SK-N-SH treated with all-trans-retinoic acid at 6 μM for 48 hours (cell line): ENCODE measurements at regions not wholly inside any gene's neighbourhood (a gene's known extent, or its start where the extent isn't known, plus 50 kb on each side); places are given as distances from the start of the nearest gene placed in this dataset.

Experiments
- ATAC-seq: fragments of 200-7000 bp; cut with Tn5 transposase; 3 replicates; pipeline ENCODE4 v1.9.1; 2020; ENCODE audit warnings: mild to moderate bottlenecking, moderate library complexity
- ARNTL ChIP-seq: fragments of 450-650 bp; formaldehyde crosslinking; IDR thresholded peaks from 2 replicates; pipeline ENCODE4 v1.5.0; 2020; ENCODE audit warnings: low read depth, mild to moderate bottlenecking, moderate library complexity, borderline replicate concordance
- BACH2 ChIP-seq: fragments of 250-450 bp; sonication (Bioruptor Pico); IDR thresholded peaks from 2 replicates; pipeline ENCODE4 v1.9.0; 2021; ENCODE audit warnings: mild to moderate bottlenecking, borderline replicate concordance
- CREB5 ChIP-seq: fragments of 250-450 bp; sonication (Bioruptor Pico); IDR thresholded peaks from 2 replicates; pipeline ENCODE4 v1.5.1; 2020; ENCODE audit warnings: low read depth, mild to moderate bottlenecking, moderate library complexity
- CSDC2 ChIP-seq: fragments of 250-450 bp; sonication (Bioruptor Pico); IDR thresholded peaks from 2 replicates; pipeline ENCODE4 v1.5.0; 2020; ENCODE audit warnings: mild to moderate bottlenecking, moderate library complexity
- ESRRG ChIP-seq: fragments of 250-450 bp; sonication (Bioruptor Pico); IDR thresholded peaks from 2 replicates; pipeline ENCODE4 v1.6.1; 2021; ENCODE audit warnings: mild to moderate bottlenecking
- GLIS3 ChIP-seq: fragments of 250-450 bp; sonication (Bioruptor Pico); IDR thresholded peaks from 2 replicates; pipeline ENCODE4 v1.5.0; 2020; ENCODE audit warnings: mild to moderate bottlenecking, moderate library complexity
- ISL1 ChIP-seq: fragments of 250-450 bp; sonication (Bioruptor Pico); IDR thresholded peaks from 2 replicates; pipeline ENCODE4 v2.1.2; 2022; ENCODE audit warnings: mild to moderate bottlenecking, moderate library complexity
- OSR1 ChIP-seq: fragments of 250-450 bp; sonication (Bioruptor Pico); IDR thresholded peaks from 2 replicates; pipeline ENCODE4 v1.8.0; 2022; ENCODE audit warnings: moderate library complexity, mild to moderate bottlenecking, inconsistent platforms
- PATZ1 ChIP-seq: fragments of 250-450 bp; sonication (Bioruptor Pico); IDR thresholded peaks from 2 replicates; pipeline ENCODE4 v1.8.0; 2020; ENCODE audit warnings: mild to moderate bottlenecking, moderate library complexity, borderline replicate concordance
- PPARA ChIP-seq: fragments of 250-450 bp; sonication (Bioruptor Pico); IDR thresholded peaks from 2 replicates; pipeline ENCODE4 v1.5.0; 2020; ENCODE audit warnings: mild to moderate bottlenecking, borderline replicate concordance
- RARB ChIP-seq: fragments of 250-450 bp; sonication (Bioruptor Pico); IDR thresholded peaks from 2 replicates; pipeline ENCODE4 v1.8.0; 2021; ENCODE audit warnings: mild to moderate bottlenecking, moderate library complexity
- SNAI2 ChIP-seq: fragments of 250-450 bp; sonication (Bioruptor Pico); IDR thresholded peaks from 2 replicates; pipeline ENCODE4 v1.5.0; 2020; ENCODE audit warnings: mild to moderate bottlenecking, moderate library complexity
- TCF4 ChIP-seq: fragments of 250-450 bp; sonication (Bioruptor Pico); IDR thresholded peaks from 2 replicates; pipeline ENCODE4 v1.8.0; 2021; ENCODE audit warnings: mild to moderate bottlenecking, moderate library complexity, borderline replicate concordance
- TOX ChIP-seq: fragments of 250-450 bp; sonication (Bioruptor Pico); IDR thresholded peaks from 2 replicates; pipeline ENCODE4 v1.8.0; 2021; ENCODE audit warnings: mild to moderate bottlenecking, moderate library complexity, borderline replicate concordance
- ZC3H10 ChIP-seq: fragments of 250-450 bp; sonication (Bioruptor Pico); IDR thresholded peaks from 2 replicates; pipeline ENCODE4 v1.5.1; 2021; ENCODE audit warnings: mild to moderate bottlenecking, moderate library complexity
- ZFP3 ChIP-seq: fragments of 250-450 bp; sonication (Bioruptor Pico); IDR thresholded peaks from 2 replicates; pipeline ENCODE4 v1.5.0; 2020; ENCODE audit warnings: mild to moderate bottlenecking, moderate library complexity
- ZFP30 ChIP-seq: fragments of 450-650 bp; formaldehyde crosslinking; IDR thresholded peaks from 2 replicates; pipeline ENCODE4 v1.5.0; 2022; ENCODE audit warnings: mild to moderate bottlenecking, moderate library complexity
- ZNF565 ChIP-seq: fragments of 450-650 bp; formaldehyde crosslinking; conservative IDR thresholded peaks from 2 replicates; pipeline ENCODE4 v1.5.0; 2020; ENCODE audit warnings: low read depth, mild to moderate bottlenecking, moderate library complexity
- ZNF8 ChIP-seq: fragments of 450-650 bp; formaldehyde crosslinking; IDR thresholded peaks from 2 replicates; pipeline ENCODE4 v1.5.0; 2020; ENCODE audit warnings: mild to moderate bottlenecking, moderate library complexity
- TF ChIP-seq, protein P1 (sequence below): fragments of 250-450 bp; sonication (Bioruptor Pico); IDR thresholded peaks from 2 replicates; pipeline ENCODE4 v1.5.0; 2020; ENCODE audit warnings: mild to moderate bottlenecking, moderate library complexity
- TF ChIP-seq, protein P2 (sequence below): fragments of 250-450 bp; sonication (Bioruptor Pico); IDR thresholded peaks from 2 replicates; pipeline ENCODE4 v1.8.0; 2021; ENCODE audit warnings: low read depth, mild to moderate bottlenecking, moderate library complexity, borderline replicate concordance

DNA sequence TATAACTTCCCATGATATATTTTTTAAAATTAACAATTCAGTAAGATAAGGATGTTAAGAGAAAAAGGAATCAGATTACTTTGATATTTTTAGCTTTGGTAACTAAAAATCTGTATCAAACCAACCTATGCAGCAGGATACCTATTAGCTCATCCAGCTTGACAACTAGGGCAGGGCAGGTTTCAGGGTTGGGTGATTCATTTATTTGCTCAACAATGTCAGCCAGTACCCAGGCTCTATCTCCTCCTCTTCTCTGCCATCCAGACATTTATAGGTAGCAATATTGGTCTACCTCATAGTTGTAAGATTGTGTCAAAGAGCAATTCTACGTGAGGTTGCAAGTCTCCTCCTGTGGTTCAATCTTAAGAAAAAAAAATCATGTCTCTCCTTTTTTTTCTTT lies 421.9 kb downstream of the ANKRD50 start:
- TF ChIP-seq ARNTL (CRISPR knock-in tag): no peak
- ATAC-seq: no peak

GRCh38 chr4:124295413-124295812 lies 417.1 kb downstream of the ANKRD50 start:
- no peak for ATAC-seq
- TF ChIP-seq ESRRG (CRISPR knock-in tag): no peak
- TF ChIP-seq, all 23 proteins: peak for 0

GRCh38 chr4:124304941-124305340 lies 407.6 kb downstream of the ANKRD50 start:
- TF ChIP-seq, protein P1, sequence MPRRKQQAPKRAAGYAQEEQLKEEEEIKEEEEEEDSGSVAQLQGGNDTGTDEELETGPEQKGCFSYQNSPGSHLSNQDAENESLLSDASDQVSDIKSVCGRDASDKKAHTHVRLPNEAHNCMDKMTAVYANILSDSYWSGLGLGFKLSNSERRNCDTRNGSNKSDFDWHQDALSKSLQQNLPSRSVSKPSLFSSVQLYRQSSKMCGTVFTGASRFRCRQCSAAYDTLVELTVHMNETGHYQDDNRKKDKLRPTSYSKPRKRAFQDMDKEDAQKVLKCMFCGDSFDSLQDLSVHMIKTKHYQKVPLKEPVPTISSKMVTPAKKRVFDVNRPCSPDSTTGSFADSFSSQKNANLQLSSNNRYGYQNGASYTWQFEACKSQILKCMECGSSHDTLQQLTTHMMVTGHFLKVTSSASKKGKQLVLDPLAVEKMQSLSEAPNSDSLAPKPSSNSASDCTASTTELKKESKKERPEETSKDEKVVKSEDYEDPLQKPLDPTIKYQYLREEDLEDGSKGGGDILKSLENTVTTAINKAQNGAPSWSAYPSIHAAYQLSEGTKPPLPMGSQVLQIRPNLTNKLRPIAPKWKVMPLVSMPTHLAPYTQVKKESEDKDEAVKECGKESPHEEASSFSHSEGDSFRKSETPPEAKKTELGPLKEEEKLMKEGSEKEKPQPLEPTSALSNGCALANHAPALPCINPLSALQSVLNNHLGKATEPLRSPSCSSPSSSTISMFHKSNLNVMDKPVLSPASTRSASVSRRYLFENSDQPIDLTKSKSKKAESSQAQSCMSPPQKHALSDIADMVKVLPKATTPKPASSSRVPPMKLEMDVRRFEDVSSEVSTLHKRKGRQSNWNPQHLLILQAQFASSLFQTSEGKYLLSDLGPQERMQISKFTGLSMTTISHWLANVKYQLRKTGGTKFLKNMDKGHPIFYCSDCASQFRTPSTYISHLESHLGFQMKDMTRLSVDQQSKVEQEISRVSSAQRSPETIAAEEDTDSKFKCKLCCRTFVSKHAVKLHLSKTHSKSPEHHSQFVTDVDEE: no peak
- no peak for ATAC-seq

GRCh38 chr4:124306352-124306751 lies 406.2 kb downstream of the ANKRD50 start:
- ATAC-seq: no peak
- TF ChIP-seq, protein P1: no peak
- TF ChIP-seq, protein P2, sequence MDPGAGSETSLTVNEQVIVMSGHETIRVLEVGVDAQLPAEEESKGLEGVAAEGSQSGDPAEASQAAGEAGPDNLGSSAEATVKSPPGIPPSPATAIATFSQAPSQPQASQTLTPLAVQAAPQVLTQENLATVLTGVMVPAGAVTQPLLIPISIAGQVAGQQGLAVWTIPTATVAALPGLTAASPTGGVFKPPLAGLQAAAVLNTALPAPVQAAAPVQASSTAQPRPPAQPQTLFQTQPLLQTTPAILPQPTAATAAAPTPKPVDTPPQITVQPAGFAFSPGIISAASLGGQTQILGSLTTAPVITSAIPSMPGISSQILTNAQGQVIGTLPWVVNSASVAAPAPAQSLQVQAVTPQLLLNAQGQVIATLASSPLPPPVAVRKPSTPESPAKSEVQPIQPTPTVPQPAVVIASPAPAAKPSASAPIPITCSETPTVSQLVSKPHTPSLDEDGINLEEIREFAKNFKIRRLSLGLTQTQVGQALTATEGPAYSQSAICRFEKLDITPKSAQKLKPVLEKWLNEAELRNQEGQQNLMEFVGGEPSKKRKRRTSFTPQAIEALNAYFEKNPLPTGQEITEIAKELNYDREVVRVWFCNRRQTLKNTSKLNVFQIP (CRISPR knock-in tag): no peak
- TF ChIP-seq ZFP3 (CRISPR knock-in tag): no peak
- no peak for TF ChIP-seq SNAI2 (CRISPR knock-in tag)
- TF ChIP-seq CSDC2 (CRISPR knock-in tag): no peak
- no peak for TF ChIP-seq ISL1
- TF ChIP-seq TCF4: no peak
- no peak for TF ChIP-seq PPARA (CRISPR knock-in tag)
- no peak for TF ChIP-seq ZFP30 (CRISPR knock-in tag)
- no peak for TF ChIP-seq ZC3H10 (CRISPR knock-in tag)
- TF ChIP-seq ZNF8 (CRISPR knock-in tag): no peak
- TF ChIP-seq OSR1 (CRISPR knock-in tag): no peak

DNA sequence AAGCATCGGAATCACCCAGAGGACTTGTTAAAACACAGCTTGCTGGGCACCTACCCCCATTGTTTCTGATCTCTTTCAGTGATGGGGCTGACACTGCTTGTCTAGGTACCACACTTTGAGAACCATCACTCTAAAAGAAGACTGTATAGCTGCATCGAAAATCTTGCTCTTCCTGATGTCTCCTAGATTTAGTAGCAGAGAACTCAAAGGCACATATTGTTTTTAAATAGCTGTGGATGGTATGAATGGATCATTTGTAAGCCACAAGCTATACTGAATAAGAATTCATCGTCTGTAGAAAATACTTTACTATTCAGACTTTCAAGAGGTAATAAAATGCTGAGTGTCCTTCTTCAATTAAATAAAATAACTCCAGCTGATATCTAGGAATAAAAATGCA lies 405.4 kb downstream of the ANKRD50 start:
- no peak for ATAC-seq
- TF ChIP-seq ISL1 (no peak), CREB5 (CRISPR knock-in tag) (no peak), BACH2 (CRISPR knock-in tag) (no peak), ZNF565 (CRISPR knock-in tag) (no peak), ESRRG (CRISPR knock-in tag) (no peak), PATZ1 (no peak), ZNF8 (CRISPR knock-in tag) (no peak), TOX (CRISPR knock-in tag) (no peak), TCF4 (no peak), GLIS3 (no peak), SNAI2 (CRISPR knock-in tag) (no peak), ZFP30 (CRISPR knock-in tag) (no peak), RARB (CRISPR knock-in tag) (no peak)
- TF ChIP-seq, protein P2 (CRISPR knock-in tag): no peak
